Muscle of leg (tissue), 3 donors: ENCODE measurements at regions not wholly inside any gene's neighbourhood (a gene's known extent, or its start where the extent isn't known, plus 50 kb on each side); places are given as distances from the start of the nearest gene placed in this dataset.

Experiments used
- DNase-seq: peaks from one replicate; pipeline ENCODE4 v3.0.0; 2013
- H3K27ac ChIP-seq: one replicate; pipeline ENCODE4 v1.5.1; 2013; ENCODE audit warnings: mild to moderate bottlenecking, low read length, control low read depth
- H3K27me3 ChIP-seq: one replicate; pipeline ENCODE4 v1.6.1; 2013; ENCODE audit warnings: low read length; ENCODE audit not compliant: control insufficient read depth, insufficient read depth
- H3K36me3 ChIP-seq: one replicate; pipeline ENCODE4 v1.6.1; 2013; ENCODE audit warnings: low read length; ENCODE audit not compliant: control insufficient read depth, insufficient read depth
- H3K4me1 ChIP-seq: one replicate; pipeline ENCODE4 v1.6.1; 2013; ENCODE audit warnings: low read length; ENCODE audit not compliant: control insufficient read depth, insufficient read depth
- H3K4me3 ChIP-seq: one replicate; pipeline ENCODE4 v1.5.1; 2013; ENCODE audit warnings: low read length, control low read depth
- H3K9me3 ChIP-seq: replicated peaks from 2 replicates; pipeline ENCODE4 v1.6.1; 2013; ENCODE audit warnings: low read depth, low read length; ENCODE audit not compliant: control insufficient read depth
- WGBS: methylation state at CpG from one replicate; pipeline ENCODE4 v1.1.5; 2013; ENCODE audit warnings: missing lambda C conversion rate; ENCODE audit not compliant: insufficient coverage; 5-methylcytosine and 5-hydroxymethylcytosine counted together

GRCh38 chr14:98786456-98786855, 485.5 kb downstream of the BCL11B start:
- Histone ChIP-seq H3K27me3 (no peaks in the 10 kb centered on the region), H3K4me1 (no peaks in the 10 kb centered on the region), H3K9me3 (no peaks in the 10 kb centered on the region), H3K36me3 (no peaks in the 10 kb centered on the region), H3K27ac (no peak overlapping the region), H3K4me3 (no peak overlapping the region)
- no peak for DNase-seq
- 77% methylated on average over 4 of the region's 4 CpGs for WGBS

- no peak overlapping the region for H3K27ac ChIP-seq
- WGBS: 62% methylated on average over 2 of the region's 3 CpGs
- H3K9me3 ChIP-seq: peaks cover 2% of the 10 kb centered on the region
- H3K36me3 ChIP-seq: no peaks in the 10 kb centered on the region
- no peak overlapping the region for H3K4me3 ChIP-seq
- H3K4me1 ChIP-seq: no peaks in the 10 kb centered on the region
- H3K27me3 ChIP-seq: no peaks in the 10 kb centered on the region
- no peak for DNase-seq
Observed at GRCh38 chr14:98791661-98792060, 480.3 kb downstream of the BCL11B start.

GRCh38 chr14:98792171-98792570, 479.8 kb downstream of the BCL11B start:
- no peaks in the 10 kb centered on the region for H3K36me3 ChIP-seq
- H3K4me1 ChIP-seq: no peaks in the 10 kb centered on the region
- H3K4me3 ChIP-seq: no peak overlapping the region
- no peak for DNase-seq
- no peak overlapping the region for H3K27ac ChIP-seq
- no CpG with 5 or more reads among the region's 1 CpG for WGBS
- H3K27me3 ChIP-seq: no peaks in the 10 kb centered on the region
- peaks cover 2% of the 10 kb centered on the region for H3K9me3 ChIP-seq

- H3K27me3 ChIP-seq: no peaks in the 10 kb centered on the region
- WGBS: 8% methylated on average over 3 of the region's 4 CpGs
- no peak for DNase-seq
- no peak overlapping the region for H3K4me3 ChIP-seq
- no peak overlapping the region for H3K27ac ChIP-seq
- H3K9me3 ChIP-seq: peaks cover 2% of the 10 kb centered on the region
- no peaks in the 10 kb centered on the region for H3K4me1 ChIP-seq
- H3K36me3 ChIP-seq: no peaks in the 10 kb centered on the region
Observed at GRCh38 chr14:98798099-98798498, 473.9 kb downstream of the BCL11B start.

GRCh38 chr14:98799891-98800290, 472.1 kb downstream of the BCL11B start:
- WGBS: 27% methylated on average over 2 of the region's 4 CpGs
- H3K36me3 ChIP-seq: no peaks in the 10 kb centered on the region
- no peak overlapping the region for H3K4me3 ChIP-seq
- DNase-seq: no peak
- no peaks in the 10 kb centered on the region for H3K9me3 ChIP-seq
- no peaks in the 10 kb centered on the region for H3K4me1 ChIP-seq
- H3K27me3 ChIP-seq: no peaks in the 10 kb centered on the region
- H3K27ac ChIP-seq: no peak overlapping the region

GRCh38 chr14:98802044-98802443, 470.0 kb downstream of the BCL11B start:
- no peaks in the 10 kb centered on the region for H3K9me3 ChIP-seq
- H3K36me3 ChIP-seq: no peaks in the 10 kb centered on the region
- no peak overlapping the region for H3K27ac ChIP-seq
- no peak overlapping the region for H3K4me3 ChIP-seq
- H3K27me3 ChIP-seq: no peaks in the 10 kb centered on the region
- 75% methylated on average over 9 of the region's 9 CpGs for WGBS
- DNase-seq: no peak
- no peaks in the 10 kb centered on the region for H3K4me1 ChIP-seq

GRCh38 chr14:98803196-98803595, 468.8 kb downstream of the BCL11B start:
- H3K9me3 ChIP-seq: no peaks in the 10 kb centered on the region

GRCh38 chr14:98808494-98809407, 463.2 kb downstream of the BCL11B start:
- DNase-seq: no peak
- H3K36me3 ChIP-seq: no peaks in the 10 kb centered on the region
- WGBS: 55% methylated on average over 6 of the region's 12 CpGs

More at GRCh38 chr14:98803196-98803595, 468.8 kb downstream of the BCL11B start:
- no peaks in the 10 kb centered on the region for H3K4me1 ChIP-seq
- WGBS: 19% methylated on average over 4 of the region's 5 CpGs
- no peaks in the 10 kb centered on the region for H3K27me3 ChIP-seq
- no peaks in the 10 kb centered on the region for H3K36me3 ChIP-seq
- DNase-seq: no peak
- H3K27ac ChIP-seq: no peak overlapping the region
- no peak overlapping the region for H3K4me3 ChIP-seq

GRCh38 chr14:98816195-98816594, 455.8 kb downstream of the BCL11B start:
- no peak for DNase-seq
- no peak overlapping the region for H3K4me3 ChIP-seq
- no peaks in the 10 kb centered on the region for H3K9me3 ChIP-seq
- WGBS: 88% methylated on average over 6 of the region's 8 CpGs
- no peaks in the 10 kb centered on the region for H3K4me1 ChIP-seq
- H3K27me3 ChIP-seq: no peaks in the 10 kb centered on the region
- H3K27ac ChIP-seq: no peak overlapping the region
- H3K36me3 ChIP-seq: no peaks in the 10 kb centered on the region

More at GRCh38 chr14:98808494-98809407, 463.2 kb downstream of the BCL11B start:
- H3K27ac ChIP-seq: no peak overlapping the region
- H3K27me3 ChIP-seq: no peaks in the 10 kb centered on the region
- H3K4me1 ChIP-seq: no peaks in the 10 kb centered on the region
- H3K9me3 ChIP-seq: no peaks in the 10 kb centered on the region
- H3K4me3 ChIP-seq: no peak overlapping the region

GRCh38 chr14:98816720-98817119, 455.3 kb downstream of the BCL11B start:
- no peaks in the 10 kb centered on the region for H3K4me1 ChIP-seq
- no peak for DNase-seq
- H3K27ac ChIP-seq: no peak overlapping the region
- no peaks in the 10 kb centered on the region for H3K27me3 ChIP-seq
- no peaks in the 10 kb centered on the region for H3K9me3 ChIP-seq
- no peaks in the 10 kb centered on the region for H3K36me3 ChIP-seq
- no peak overlapping the region for H3K4me3 ChIP-seq
- 58% methylated on average over 7 of the region's 7 CpGs for WGBS
